Endothelial cell of umbilical vein (primary cell): ENCODE measurements at regions not wholly inside any gene's neighbourhood (a gene's known extent, or its start where the extent isn't known, plus 50 kb on each side); places are given as distances from the start of the nearest gene placed in this dataset.

Source experiments
- BruUV-seq: library from RNA; stranded (reverse); fragments of 400-500 nt; replicated peaks from 2 replicates; lab custom pipeline; 2021; lab: Mats Ljungman, UMichigan
- CTCF ChIA-PET: fragments of 300-600, 350-600 bp; sonication (Branson Sonifier 250); formaldehyde crosslinking; loops from one replicate; lab custom pipeline; 2021; ENCODE audit warnings: antibody characterized with exemption, inconsistent platforms; lab: Charles Lee
- POLR2A ChIA-PET: fragments of 300-600, 350-600 bp; sonication (Branson Sonifier 250); formaldehyde crosslinking; loops from one replicate; lab custom pipeline; 2021; ENCODE audit warnings: antibody characterized with exemption, inconsistent platforms; lab: Charles Lee
- DNase-seq: peaks from one replicate; pipeline ENCODE4 v3.0.0-alpha.2; 2011; ENCODE audit warnings: low read depth, low spot score
- FAIRE-seq: peaks from 2 replicates; lab custom pipeline; 2011; peaks lifted over from hg19 to GRCh38; lab: Jason Lieb, UNC
- H2AFZ ChIP-seq: 2 replicates; pipeline ENCODE4 v1.6.0; 2012; ENCODE audit warnings: low read depth, low read length, control low read depth, inconsistent platforms
- H3K27ac ChIP-seq: 2 replicates; pipeline ENCODE4 v1.5.1; 2011; ENCODE audit warnings: low read depth, mild to moderate bottlenecking, control low read depth, low read length, moderate library complexity; ENCODE audit not compliant: insufficient read depth
- H3K27me3 ChIP-seq, 2 experiments: 2 replicates each; pipeline versions ENCODE4 v1.6.0 to v1.6.1; 2011; ENCODE audit warnings: low read length in 2 of 2, mixed read lengths in 1 of 2; ENCODE audit not compliant: control insufficient read depth in 2 of 2, insufficient read depth in 2 of 2
- H3K36me3 ChIP-seq, 2 experiments: 2 replicates in 1 of 2; 3 replicates in 1 of 2; pipeline ENCODE4 v1.5.1; 2011; ENCODE audit warnings: low read length in 2 of 2, mild to moderate bottlenecking in 1 of 2, moderate library complexity in 1 of 2; ENCODE audit not compliant: control insufficient read depth in 2 of 2, insufficient read depth in 2 of 2; ENCODE audit errors: extremely low read depth in 1 of 2
- H3K4me1 ChIP-seq: 3 replicates; pipeline ENCODE4 v1.5.1; 2011; ENCODE audit warnings: mild to moderate bottlenecking, low read length; ENCODE audit not compliant: control insufficient read depth, insufficient read depth; ENCODE audit errors: extremely low read depth
- H3K4me2 ChIP-seq: 2 replicates; pipeline ENCODE4 v1.6.1; 2011; ENCODE audit warnings: low read length, control low read depth, mixed read lengths; ENCODE audit not compliant: insufficient read depth
- H3K4me3 ChIP-seq, 3 experiments: fragments of 200-600 bp in 1 of 3; sonication (generic), shearing (Covaris generic) in 1 of 3; replicated peaks in 1 of 3; 2 replicates each; pipeline ENCODE4 v1.5.1; 2011 to 2016; ENCODE audit warnings: control low read depth in 3 of 3, low read length in 3 of 3, mild to moderate bottlenecking in 2 of 3, inconsistent platforms in 1 of 3, low read depth in 1 of 3, moderate library complexity in 1 of 3; ENCODE audit not compliant: insufficient read depth in 1 of 3
- H3K79me2 ChIP-seq: 2 replicates; pipeline ENCODE4 v1.6.0; 2012; ENCODE audit warnings: low read length, inconsistent platforms; ENCODE audit not compliant: control insufficient read depth, insufficient read depth
- H3K9ac ChIP-seq: replicated peaks from 2 replicates; pipeline ENCODE3; 2011; ENCODE audit warnings: low read length, control low read depth; ENCODE audit not compliant: insufficient read depth; ENCODE audit errors: extremely low read depth
- H3K9me1 ChIP-seq: replicated peaks from 3 replicates; pipeline ENCODE4 v1.6.0; 2011; ENCODE audit warnings: mild to moderate bottlenecking, low read length; ENCODE audit not compliant: control insufficient read depth, insufficient read depth; ENCODE audit errors: extremely low read depth
- H3K9me3 ChIP-seq: replicated peaks from 2 replicates; pipeline ENCODE4 v1.5.1; 2012; ENCODE audit warnings: low read length, inconsistent platforms; ENCODE audit not compliant: control insufficient read depth, insufficient read depth
- H4K20me1 ChIP-seq: replicated peaks from 2 replicates; pipeline ENCODE3; 2011; ENCODE audit warnings: mild to moderate bottlenecking, low read length; ENCODE audit not compliant: control insufficient read depth, insufficient read depth; ENCODE audit errors: extremely low read depth
- EZH2 ChIP-seq: IDR thresholded peaks from 2 replicates; pipeline ENCODE4 v1.6.1; 2012; ENCODE audit warnings: borderline replicate concordance, low read depth, mild to moderate bottlenecking, moderate library complexity, low read length, inconsistent platforms; ENCODE audit not compliant: severe bottlenecking
- FOS ChIP-seq: IDR thresholded peaks from 2 replicates; pipeline ENCODE4 v1.6.1; 2011; ENCODE audit warnings: mild to moderate bottlenecking, low read length, moderate library complexity, borderline replicate concordance; ENCODE audit not compliant: insufficient read depth
- GATA2 ChIP-seq: IDR thresholded peaks from 2 replicates; pipeline ENCODE4 v1.7.0; 2011; ENCODE audit warnings: low read depth, mild to moderate bottlenecking, moderate library complexity, mixed read lengths, low read length; ENCODE audit not compliant: insufficient read length, insufficient read depth
- JUN ChIP-seq: IDR thresholded peaks from 2 replicates; pipeline ENCODE4 v1.6.1; 2011; ENCODE audit warnings: borderline replicate concordance, low read depth; ENCODE audit not compliant: insufficient read length, insufficient read depth
- MYC ChIP-seq: IDR thresholded peaks from one replicate; pipeline ENCODE4 v1.6.1; 2011; ENCODE audit warnings: mild to moderate bottlenecking, low read depth, low read length
- POLR2A ChIP-seq: IDR thresholded peaks from 2 replicates; pipeline ENCODE4 v1.6.1; 2012; ENCODE audit warnings: low read depth, mild to moderate bottlenecking, control low read depth, low read length
- POLR2AphosphoS5 ChIP-seq: IDR thresholded peaks from 2 replicates; pipeline ENCODE4 v1.6.1; 2012; ENCODE audit warnings: low read depth, mild to moderate bottlenecking, control low read depth, low read length, moderate library complexity; ENCODE audit not compliant: insufficient read depth
- dilution Hi-C: fragments of 300-500 bp; cut with MboI; formaldehyde crosslinking; loops from one replicate; pipeline ENCODE4 v1.15.0; 2019; ENCODE audit warnings: low sequenced_read_pairs; ENCODE audit not compliant: extremely low pct_ligation_motif_present
- intact Hi-C: fragments of 100-400 bp; cut with micrococcal nuclease; formaldehyde crosslinking; loops from one replicate; pipeline ENCODE4 v1.10.0; 2022
- TF ChIP-seq, protein P1 (sequence below): IDR thresholded peaks from 2 replicates; pipeline ENCODE4 v1.6.1; 2011; ENCODE audit not compliant: insufficient read depth, insufficient read length
- TF ChIP-seq, protein P2 (sequence below), 2 donors: IDR thresholded peaks; 1 replicate in 1 of 2; 2 replicates in 1 of 2; pipeline ENCODE4 v1.5.1; 2011; ENCODE audit warnings: low read length in 2 of 2, mild to moderate bottlenecking in 2 of 2, moderate library complexity in 2 of 2, control low read depth in 1 of 2, inconsistent platforms in 1 of 2, low read depth in 1 of 2; ENCODE audit not compliant: insufficient read depth in 1 of 2; ENCODE audit errors: extremely low read depth in 1 of 2

DNA sequence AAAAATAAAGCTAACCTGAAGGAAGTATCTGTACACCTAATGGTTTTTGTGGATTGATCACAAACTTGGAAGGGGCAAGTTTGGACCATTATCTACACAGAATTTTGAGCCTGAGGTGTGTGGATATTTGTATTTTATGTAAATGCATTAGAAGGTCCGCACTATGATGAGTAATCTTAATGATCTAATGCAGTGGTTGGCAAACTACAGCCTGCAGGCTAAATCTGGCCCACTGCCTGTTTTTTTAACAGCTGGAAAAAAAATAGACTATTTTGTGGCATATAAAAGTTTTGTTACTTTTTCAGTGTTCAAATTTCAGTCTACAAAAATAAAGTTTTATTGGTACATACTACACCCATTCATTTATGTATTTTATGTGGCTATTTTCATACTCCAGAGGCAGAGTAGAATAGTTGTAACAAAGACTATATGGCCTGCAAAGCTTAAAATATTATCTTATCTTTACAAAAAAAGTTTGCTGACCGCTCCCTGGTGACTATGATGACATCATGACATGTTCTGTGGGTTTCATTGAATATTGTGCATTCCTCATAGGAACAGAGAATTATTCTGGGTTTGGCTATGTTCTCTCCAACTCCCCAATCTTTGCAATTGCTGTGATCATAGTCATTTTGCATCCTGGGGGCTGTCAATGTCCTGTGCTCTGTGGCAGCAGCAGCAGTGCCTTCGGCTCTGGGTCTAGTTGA lies 962.6 kb upstream of the FBXO33 start:
- dilution Hi-C loops, result no loop called here
- H3K36me3 ChIP-seq, result no peaks in the 10 kb centered on the region
- no peak for FAIRE-seq
- DNase-seq, result no peak
- H3K79me2 ChIP-seq, result no peaks in the 10 kb centered on the region
- no peaks in the 10 kb centered on the region for H4K20me1 ChIP-seq
- no peak overlapping the region for H3K4me2 ChIP-seq
- no peak overlapping the region for H2AFZ ChIP-seq
- CTCF ChIA-PET, result no interaction called here
- H3K27ac ChIP-seq, result no peak overlapping the region
- intact Hi-C loops, result no loop called here
- no peak overlapping the region for H3K9ac ChIP-seq
- no peak overlapping the region for H3K4me3 ChIP-seq
- POLR2A ChIA-PET, result no interaction called here
- no peaks in the 10 kb centered on the region for H3K9me3 ChIP-seq
- no peaks in the 10 kb centered on the region for H3K9me1 ChIP-seq
- no peaks in the 10 kb centered on the region for H3K27me3 ChIP-seq
- no peaks in the 10 kb centered on the region for H3K4me1 ChIP-seq
- no TSS peak for BruUV-seq
- TF ChIP-seq JUN (no peak), FOS (no peak), GATA2 (no peak), POLR2AphosphoS5 (no peak), MYC (no peak), EZH2 (no peak), POLR2A (no peak)
- TF ChIP-seq, protein P1, sequence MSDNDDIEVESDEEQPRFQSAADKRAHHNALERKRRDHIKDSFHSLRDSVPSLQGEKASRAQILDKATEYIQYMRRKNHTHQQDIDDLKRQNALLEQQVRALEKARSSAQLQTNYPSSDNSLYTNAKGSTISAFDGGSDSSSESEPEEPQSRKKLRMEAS, result no peak
- TF ChIP-seq, protein P2, sequence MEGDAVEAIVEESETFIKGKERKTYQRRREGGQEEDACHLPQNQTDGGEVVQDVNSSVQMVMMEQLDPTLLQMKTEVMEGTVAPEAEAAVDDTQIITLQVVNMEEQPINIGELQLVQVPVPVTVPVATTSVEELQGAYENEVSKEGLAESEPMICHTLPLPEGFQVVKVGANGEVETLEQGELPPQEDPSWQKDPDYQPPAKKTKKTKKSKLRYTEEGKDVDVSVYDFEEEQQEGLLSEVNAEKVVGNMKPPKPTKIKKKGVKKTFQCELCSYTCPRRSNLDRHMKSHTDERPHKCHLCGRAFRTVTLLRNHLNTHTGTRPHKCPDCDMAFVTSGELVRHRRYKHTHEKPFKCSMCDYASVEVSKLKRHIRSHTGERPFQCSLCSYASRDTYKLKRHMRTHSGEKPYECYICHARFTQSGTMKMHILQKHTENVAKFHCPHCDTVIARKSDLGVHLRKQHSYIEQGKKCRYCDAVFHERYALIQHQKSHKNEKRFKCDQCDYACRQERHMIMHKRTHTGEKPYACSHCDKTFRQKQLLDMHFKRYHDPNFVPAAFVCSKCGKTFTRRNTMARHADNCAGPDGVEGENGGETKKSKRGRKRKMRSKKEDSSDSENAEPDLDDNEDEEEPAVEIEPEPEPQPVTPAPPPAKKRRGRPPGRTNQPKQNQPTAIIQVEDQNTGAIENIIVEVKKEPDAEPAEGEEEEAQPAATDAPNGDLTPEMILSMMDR (IDR thresholded peaks at IDR 0.05; ENCODE audit: extremely low read depth in 1 of 2, insufficient read depth in 1 of 2, low read depth in 1 of 2, low read length in 2 of 2), result no peak
